ENCODE measurements at regions not wholly inside any gene's neighbourhood (a gene's known extent, or its start where the extent isn't known, plus 50 kb on each side); places are given as distances from the start of the nearest gene placed in this dataset.

GRCh38 chr18:51383711-51384110, 186.2 kb upstream of the MEX3C start:
- TF ChIP-seq CTCF (IDR thresholded peaks at IDR 0.05; ENCODE audit: borderline replicate concordance, extremely low read depth, low read length, poor library complexity, severe bottlenecking): no peak
- no peak for TF ChIP-seq EZH2 (IDR thresholded peaks at IDR 0.05; ENCODE audit: borderline replicate concordance, low read depth, low read length, severe bottlenecking)
